Glomerular visceral epithelial cell (primary cell): ENCODE measurements at regions not wholly inside any gene's neighbourhood (a gene's known extent, or its start where the extent isn't known, plus 50 kb on each side); places are given as distances from the start of the nearest gene placed in this dataset.
"Not testable (repeated sequence)": the region's sequence is repeated elsewhere in the genome, so short reads cannot be mapped to it uniquely, and the experiment has no call there.

ENCODE experiments used
- DNase-seq: peaks from one replicate; pipeline ENCODE4 v3.0.0-alpha.2; 2016; ENCODE audit errors: extremely low spot score

- DNase-seq, result no peak
Measured at GRCh38 chr6:119734227-119734626, 384.7 kb upstream of the MAN1A1 start.

- no peak for DNase-seq
Measured at GRCh38 chr6:119728935-119729334, 379.4 kb upstream of the MAN1A1 start.

GRCh38 chr6:119728220-119728750, 378.7 kb upstream of the MAN1A1 start:
- no peak for DNase-seq

GRCh38 chr6:119727504-119728219, 378.1 kb upstream of the MAN1A1 start:
- no peak for DNase-seq

GRCh38 chr6:119726912-119727311, 377.4 kb upstream of the MAN1A1 start:
- DNase-seq, result not testable (repeated sequence)

GRCh38 chr6:119726086-119726485, 376.5 kb upstream of the MAN1A1 start:
- DNase-seq, result no peak

GRCh38 chr6:119720160-119720559, 370.6 kb upstream of the MAN1A1 start:
- no peak for DNase-seq

- no peak for DNase-seq
Measured at GRCh38 chr6:119717942-119718341, 368.4 kb upstream of the MAN1A1 start.

GRCh38 chr6:119716668-119717270, 367.2 kb upstream of the MAN1A1 start:
- DNase-seq, result no peak

GRCh38 chr6:119713903-119714302, 364.3 kb upstream of the MAN1A1 start:
- DNase-seq, result peak; percentile 15

- no peak for DNase-seq
Measured at GRCh38 chr6:119686644-119687043, 337.1 kb upstream of the MAN1A1 start.

GRCh38 chr6:119686240-119686639, 336.7 kb upstream of the MAN1A1 start:
- no peak for DNase-seq

- no peak for DNase-seq
Measured at GRCh38 chr6:119683671-119684070, 334.1 kb upstream of the MAN1A1 start.

GRCh38 chr6:119683031-119683430, 333.5 kb upstream of the MAN1A1 start:
- DNase-seq, result no peak

- DNase-seq, result no peak
Measured at GRCh38 chr6:119678961-119679360, 329.4 kb upstream of the MAN1A1 start.

- no peak for DNase-seq
Measured at GRCh38 chr6:119677384-119677783, 327.8 kb upstream of the MAN1A1 start.

- no peak for DNase-seq
Measured at GRCh38 chr6:119676961-119677360, 327.4 kb upstream of the MAN1A1 start.

GRCh38 chr6:119676230-119676629, 326.7 kb upstream of the MAN1A1 start:
- DNase-seq, result no peak

- no peak for DNase-seq
Measured at GRCh38 chr6:119673741-119674140, 324.2 kb upstream of the MAN1A1 start.

GRCh38 chr6:119672725-119673124, 323.2 kb upstream of the MAN1A1 start:
- no peak for DNase-seq

GRCh38 chr6:119671105-119671504, 321.5 kb upstream of the MAN1A1 start:
- DNase-seq, result no peak

GRCh38 chr6:119669221-119669620, 319.7 kb upstream of the MAN1A1 start:
- no peak for DNase-seq

GRCh38 chr6:119665432-119665831, 315.9 kb upstream of the MAN1A1 start:
- not testable (repeated sequence) for DNase-seq
